ENCODE measurements at regions not wholly inside any gene's neighbourhood (a gene's known extent, or its start where the extent isn't known, plus 50 kb on each side); places are given as distances from the start of the nearest gene placed in this dataset.

DNA sequence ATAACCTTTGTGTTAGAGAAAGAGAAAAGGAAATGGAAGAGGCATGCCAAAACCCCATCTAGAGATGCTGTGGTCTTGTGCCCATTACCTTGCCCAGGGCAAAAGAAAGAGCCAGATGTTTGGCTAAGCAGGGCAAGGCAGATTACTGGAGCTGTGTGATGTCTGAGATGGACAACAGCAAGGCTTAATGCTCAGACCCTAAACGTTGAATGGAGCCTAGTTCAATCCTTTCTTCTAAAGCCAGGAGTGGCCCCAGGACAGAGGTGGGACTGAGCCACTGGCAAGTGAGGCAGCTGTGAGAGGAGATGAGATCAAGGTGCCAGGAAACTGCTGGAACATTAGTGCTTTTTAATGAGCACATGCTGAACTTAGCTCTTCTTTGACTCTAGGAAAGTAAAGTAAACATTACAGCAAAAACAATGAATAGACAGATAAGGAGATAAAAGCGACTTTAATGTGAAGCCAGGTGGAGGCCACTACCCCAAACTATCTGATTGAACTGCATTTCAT, 143.0 kb upstream of the EGFLAM start:
- DNase-seq = no peak
- Histone ChIP-seq H3K27ac (no peak overlapping the region), H3F3A (ENCODE audit: insufficient read depth) (no peaks in the 10 kb centered on the region), H3K9me2 (ENCODE audit: insufficient read depth) (no peaks in the 10 kb centered on the region), H3K36me3 (ENCODE audit: low read depth) (no peaks in the 10 kb centered on the region), H3K4me1 (ENCODE audit: insufficient read depth) (no peaks in the 10 kb centered on the region), H3K27me3 (replicated peaks; ENCODE audit: insufficient read depth) (no peaks in the 10 kb centered on the region; the same call in 1 of the 2 replicates), H4K20me1 (ENCODE audit: insufficient read depth) (no peaks in the 10 kb centered on the region), H3K79me2 (ENCODE audit: insufficient read depth) (no peaks in the 10 kb centered on the region), H3K4me3 (no peak overlapping the region), H3K9me3 (ENCODE audit: low read depth) (no peaks in the 10 kb centered on the region), H3K9ac (no peak overlapping the region), H2AFZ (no peak overlapping the region), H3K4me2 (ENCODE audit: unreplicated experiment) (no peak overlapping the region)
- 24 to 33% methylated on average over 2 of the region's 2 CpGs for whole genome bisulfite sequencing, 2 experiments (ENCODE audit: low coverage in 1 of 2, low lambda C conversion rate in 2 of 2, missing lambda C conversion rate in 2 of 2)
- TF ChIP-seq EZH2 (IDR thresholded peaks at IDR 0.05; ENCODE audit: insufficient read depth, poor library complexity, severe bottlenecking) (no peak), EZH2phosphoT487 (IDR thresholded peaks at IDR 0.05; ENCODE audit: insufficient read depth, low read depth) (no peak)
- in situ Hi-C loops (cut with MboI) = no loop called here

GRCh38 chr5:38113880-38114279, 144.5 kb upstream of the EGFLAM start:
- no peaks in the 10 kb centered on the region; the same call in 1 of the 2 replicates for H3K27me3 ChIP-seq (replicated peaks; ENCODE audit: insufficient read depth)
- in situ Hi-C loops (cut with MboI) = no loop called here
- no peak overlapping the region for H3K9ac ChIP-seq
- 73 to 86% methylated on average over 1 of the region's 1 CpG for WGBS, 2 experiments (ENCODE audit: low coverage in 1 of 2, low lambda C conversion rate in 2 of 2, missing lambda C conversion rate in 2 of 2)
- H2AFZ ChIP-seq = no peak overlapping the region
- H3K4me2 ChIP-seq (ENCODE audit: unreplicated experiment) = no peak overlapping the region
- no peak overlapping the region for H3K4me3 ChIP-seq
- H3K9me3 ChIP-seq (ENCODE audit: low read depth) = no peaks in the 10 kb centered on the region
- TF ChIP-seq EZH2 (IDR thresholded peaks at IDR 0.05; ENCODE audit: insufficient read depth, poor library complexity, severe bottlenecking) (no peak), EZH2phosphoT487 (IDR thresholded peaks at IDR 0.05; ENCODE audit: insufficient read depth, low read depth) (no peak)
- no peaks in the 10 kb centered on the region for H3K9me2 ChIP-seq (ENCODE audit: insufficient read depth)
- no peak overlapping the region for H3K27ac ChIP-seq
- no peaks in the 10 kb centered on the region for H3K36me3 ChIP-seq (ENCODE audit: low read depth)
- H3K4me1 ChIP-seq (ENCODE audit: insufficient read depth) = no peaks in the 10 kb centered on the region
- H3K79me2 ChIP-seq (ENCODE audit: insufficient read depth) = no peaks in the 10 kb centered on the region
- no peaks in the 10 kb centered on the region for H3F3A ChIP-seq (ENCODE audit: insufficient read depth)
- H4K20me1 ChIP-seq (ENCODE audit: insufficient read depth) = no peaks in the 10 kb centered on the region
- no peak for DNase-seq

- Histone ChIP-seq H2AFZ (no peak overlapping the region), H3K4me2 (ENCODE audit: unreplicated experiment) (no peak overlapping the region), H3K4me1 (ENCODE audit: insufficient read depth) (no peaks in the 10 kb centered on the region), H3K9me2 (ENCODE audit: insufficient read depth) (no peaks in the 10 kb centered on the region), H3K9ac (no peak overlapping the region), H3K4me3 (no peak overlapping the region), H3K36me3 (ENCODE audit: low read depth) (no peaks in the 10 kb centered on the region), H3K27ac (no peak overlapping the region), H3F3A (ENCODE audit: insufficient read depth) (no peaks in the 10 kb centered on the region), H4K20me1 (ENCODE audit: insufficient read depth) (no peaks in the 10 kb centered on the region), H3K27me3 (replicated peaks; ENCODE audit: insufficient read depth) (peaks cover 4% of the 10 kb centered on the region; the same call in 1 of the 2 replicates), H3K79me2 (ENCODE audit: insufficient read depth) (no peaks in the 10 kb centered on the region), H3K9me3 (ENCODE audit: low read depth) (no peaks in the 10 kb centered on the region)
- no peak for TF ChIP-seq EZH2phosphoT487 (IDR thresholded peaks at IDR 0.05; ENCODE audit: insufficient read depth, low read depth)
- DNase-seq = no peak
- in situ Hi-C loops (cut with MboI) = no loop called here
- WGBS, 2 experiments (ENCODE audit: low coverage in 1 of 2, low lambda C conversion rate in 2 of 2, missing lambda C conversion rate in 2 of 2) = 72 to 73% methylated on average over 5 of the region's 5 CpGs
These were observed 144.9 kb upstream of the EGFLAM start for GRCh38 chr5:38113456-38113855.

GRCh38 chr5:38112938-38113337, 145.4 kb upstream of the EGFLAM start:
- no peak for TF ChIP-seq EZH2phosphoT487 (IDR thresholded peaks at IDR 0.05; ENCODE audit: insufficient read depth, low read depth)
- TF ChIP-seq EZH2 (IDR thresholded peaks at IDR 0.05; ENCODE audit: insufficient read depth, poor library complexity, severe bottlenecking) = no peak
- no peaks in the 10 kb centered on the region for H3K79me2 ChIP-seq (ENCODE audit: insufficient read depth)
- H3K27me3 ChIP-seq (replicated peaks; ENCODE audit: insufficient read depth) = peaks cover 6% of the 10 kb centered on the region; the same call in 1 of the 2 replicates
- DNase-seq = no peak
- H3K27ac ChIP-seq = no peak overlapping the region
- in situ Hi-C loops (cut with MboI) = no loop called here
- no peak overlapping the region for H3K4me3 ChIP-seq
- no peaks in the 10 kb centered on the region for H3K36me3 ChIP-seq (ENCODE audit: low read depth)
- H3K9me3 ChIP-seq (ENCODE audit: low read depth) = no peaks in the 10 kb centered on the region
- no peaks in the 10 kb centered on the region for H3K4me1 ChIP-seq (ENCODE audit: insufficient read depth)
- no peak overlapping the region for H3K9ac ChIP-seq
- WGBS, 2 experiments (ENCODE audit: low coverage in 1 of 2, low lambda C conversion rate in 2 of 2, missing lambda C conversion rate in 2 of 2) = 65 to 84% methylated on average over 4 of the region's 4 CpGs
- H3F3A ChIP-seq (ENCODE audit: insufficient read depth) = no peaks in the 10 kb centered on the region
- H3K9me2 ChIP-seq (ENCODE audit: insufficient read depth) = no peaks in the 10 kb centered on the region
- no peak overlapping the region for H2AFZ ChIP-seq
- H4K20me1 ChIP-seq (ENCODE audit: insufficient read depth) = no peaks in the 10 kb centered on the region
- no peak overlapping the region for H3K4me2 ChIP-seq (ENCODE audit: unreplicated experiment)

- H3K36me3 ChIP-seq (ENCODE audit: low read depth) = no peaks in the 10 kb centered on the region
- in situ Hi-C loops (cut with MboI) = no loop called here
- TF ChIP-seq EZH2 (IDR thresholded peaks at IDR 0.05; ENCODE audit: insufficient read depth, poor library complexity, severe bottlenecking) (no peak), EZH2phosphoT487 (IDR thresholded peaks at IDR 0.05; ENCODE audit: insufficient read depth, low read depth) (no peak)
These were observed 148.2 kb upstream of the EGFLAM start for GRCh38 chr5:38110130-38110529.

More at GRCh38 chr5:38110130-38110529, 148.2 kb upstream of the EGFLAM start:
- 58 to 63% methylated on average over 6 of the region's 6 CpGs for WGBS, 2 experiments (ENCODE audit: low coverage in 1 of 2, low lambda C conversion rate in 2 of 2, missing lambda C conversion rate in 2 of 2)
- DNase-seq = no peak
- no peaks in the 10 kb centered on the region for H3F3A ChIP-seq (ENCODE audit: insufficient read depth)
- no peak overlapping the region for H3K9ac ChIP-seq
- no peak overlapping the region for H3K4me2 ChIP-seq (ENCODE audit: unreplicated experiment)
- no peaks in the 10 kb centered on the region for H4K20me1 ChIP-seq (ENCODE audit: insufficient read depth)
- no peaks in the 10 kb centered on the region for H3K4me1 ChIP-seq (ENCODE audit: insufficient read depth)
- H3K27me3 ChIP-seq (replicated peaks; ENCODE audit: insufficient read depth) = 0 out of 2 replicates have a peak, but pooled peaks cover 6% of the 10 kb centered on the region
- H3K4me3 ChIP-seq = no peak overlapping the region
- H3K79me2 ChIP-seq (ENCODE audit: insufficient read depth) = no peaks in the 10 kb centered on the region
- H3K9me3 ChIP-seq (ENCODE audit: low read depth) = no peaks in the 10 kb centered on the region
- H3K27ac ChIP-seq = no peak overlapping the region
- no peak overlapping the region for H2AFZ ChIP-seq
- H3K9me2 ChIP-seq (ENCODE audit: insufficient read depth) = no peaks in the 10 kb centered on the region

Measured in GM23248 (cell line).